ENCODE measurements at regions not wholly inside any gene's neighbourhood (a gene's known extent, or its start where the extent isn't known, plus 50 kb on each side); places are given as distances from the start of the nearest gene placed in this dataset.

DNA sequence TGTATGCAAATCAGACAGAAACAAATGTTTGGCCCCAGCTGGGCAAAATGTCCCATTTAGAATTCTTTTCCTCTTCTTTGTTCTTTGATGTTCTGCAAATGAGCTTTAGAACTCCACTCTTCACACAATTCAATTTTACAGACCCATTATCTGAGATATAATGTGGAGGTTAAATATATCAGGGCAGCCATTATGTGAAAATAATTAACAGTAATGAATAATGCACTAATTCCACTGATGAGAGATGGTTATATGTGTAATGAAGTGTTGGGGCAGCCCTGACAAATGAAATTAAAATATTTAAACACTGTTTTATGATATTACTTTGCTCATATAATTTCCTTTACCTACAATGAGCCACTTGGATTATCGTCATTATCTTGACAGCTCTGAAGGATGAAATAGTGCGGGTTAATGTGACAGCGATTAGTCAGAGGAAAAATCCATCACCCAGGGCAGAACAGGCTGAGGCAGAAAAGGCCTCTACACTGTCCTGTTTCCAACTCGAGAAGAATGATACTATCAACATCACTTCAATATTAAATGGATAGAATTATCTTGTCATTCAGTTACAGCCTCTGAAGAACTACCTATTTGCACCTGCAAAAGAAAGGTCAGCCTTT, 321.1 kb downstream of the RBM26 start:
- DNase-seq (ENCODE audit: low spot score), result no peak

DNA sequence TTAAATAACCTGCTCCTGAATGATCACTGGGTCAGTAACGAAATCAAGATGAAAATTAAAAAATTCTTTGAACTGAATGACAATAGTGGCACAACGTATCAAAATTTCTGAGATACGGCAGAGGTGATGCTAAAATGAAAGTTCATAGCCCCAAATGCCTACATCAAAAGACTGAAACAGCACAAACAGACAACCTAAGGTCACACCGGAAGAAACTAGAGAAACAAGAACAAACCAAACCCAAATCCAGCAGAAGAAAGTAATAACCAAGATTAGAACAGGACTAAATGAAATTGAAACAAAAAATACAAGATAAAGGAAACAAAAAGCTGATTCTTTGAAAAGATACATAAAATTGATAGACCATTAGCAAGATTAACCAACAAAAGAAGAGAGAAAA, 324.1 kb downstream of the RBM26 start:
- no peak for DNase-seq (ENCODE audit: low spot score)

DNA sequence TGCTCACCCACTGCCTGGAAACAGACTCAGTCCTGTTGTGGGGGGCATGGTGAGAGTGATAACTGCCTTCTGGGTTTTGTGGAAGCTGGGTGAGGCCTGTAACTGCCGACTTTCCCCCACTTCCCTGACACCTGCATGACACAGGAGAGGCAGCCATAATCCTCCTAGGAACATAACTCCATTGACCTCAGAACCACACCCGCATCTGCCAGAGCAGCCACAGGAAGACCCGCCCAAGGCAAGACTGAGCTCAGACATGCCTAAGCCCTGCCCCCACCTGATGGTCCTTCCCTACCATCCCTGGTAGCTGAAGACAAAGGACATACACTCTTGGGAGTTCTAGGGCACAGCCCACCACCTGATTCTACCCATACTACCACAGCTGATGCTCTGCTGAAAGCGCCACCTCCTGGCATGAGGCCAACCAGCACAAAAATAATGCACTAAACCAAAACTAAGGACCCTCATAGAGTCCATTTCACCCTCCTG, 326.7 kb downstream of the RBM26 start:
- no peak for DNase-seq (ENCODE audit: low spot score)

DNA sequence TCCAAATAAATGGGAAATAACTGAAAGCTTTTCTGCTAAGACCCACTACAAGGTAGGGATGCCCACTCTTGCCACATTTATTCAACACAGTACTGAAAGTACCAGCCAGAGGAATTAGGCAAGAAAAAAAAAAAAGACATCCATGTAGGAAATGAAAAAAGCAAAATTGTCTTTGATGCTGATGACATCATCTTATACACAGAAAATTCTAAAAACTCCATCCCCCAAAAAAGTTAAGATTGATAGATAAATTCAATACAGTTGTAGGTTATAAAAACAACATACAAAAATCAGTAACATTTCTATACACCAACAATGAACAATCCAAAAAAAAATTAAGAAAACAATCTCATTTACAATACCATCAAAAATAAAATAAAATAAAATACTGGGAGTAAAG, 330.4 kb downstream of the RBM26 start:
- DNase-seq (ENCODE audit: low spot score), result no peak

DNA sequence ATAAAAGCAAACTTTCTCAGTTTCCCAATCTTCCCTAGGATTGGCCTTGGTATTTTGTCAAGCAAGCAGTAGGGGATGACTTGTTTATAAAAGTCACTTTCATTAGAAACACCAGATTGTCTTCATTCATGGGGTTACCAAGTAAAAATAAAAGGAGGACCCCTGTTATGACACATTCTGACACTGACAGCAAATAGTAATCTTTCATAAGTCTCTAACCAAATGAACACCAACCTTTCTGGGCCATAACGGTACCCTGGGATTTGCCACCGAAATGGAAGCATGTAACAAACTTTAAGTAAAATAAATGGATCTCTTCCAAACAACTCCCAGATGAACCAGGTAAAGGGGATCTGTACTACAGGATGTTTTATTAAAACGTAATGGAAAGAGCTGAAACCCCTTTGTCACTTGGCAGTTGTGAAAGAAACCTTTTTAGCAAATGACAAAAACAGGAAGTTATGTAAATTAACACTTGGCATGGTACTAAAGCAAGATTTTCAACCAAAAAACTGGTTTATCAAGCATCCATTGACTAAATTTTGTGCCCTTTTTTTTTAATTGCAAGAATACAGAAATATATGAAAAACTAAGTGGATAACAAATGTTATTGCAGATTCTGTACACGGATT, 335.6 kb downstream of the RBM26 start:
- no peak for DNase-seq (ENCODE audit: low spot score)

DNA sequence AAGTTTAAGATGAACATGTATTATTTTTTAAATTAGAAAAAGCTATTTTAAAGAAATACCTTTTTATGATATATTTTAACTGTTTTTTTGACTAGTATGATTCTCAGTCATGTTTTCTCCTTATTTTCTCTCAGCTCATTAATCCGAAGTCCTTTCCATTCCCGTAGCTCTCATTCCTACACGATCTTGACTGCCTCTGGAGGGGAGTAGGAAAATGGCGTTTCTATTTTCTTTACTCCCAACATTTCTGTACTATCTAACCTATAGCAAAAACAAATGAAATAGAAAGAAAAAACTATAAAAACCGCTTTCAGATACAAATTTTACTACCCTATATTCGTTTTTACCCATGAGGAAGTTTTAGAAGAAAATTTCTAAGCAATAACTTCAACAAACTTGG, 343.8 kb downstream of the RBM26 start:
- no peak for DNase-seq (ENCODE audit: low spot score)

DNA sequence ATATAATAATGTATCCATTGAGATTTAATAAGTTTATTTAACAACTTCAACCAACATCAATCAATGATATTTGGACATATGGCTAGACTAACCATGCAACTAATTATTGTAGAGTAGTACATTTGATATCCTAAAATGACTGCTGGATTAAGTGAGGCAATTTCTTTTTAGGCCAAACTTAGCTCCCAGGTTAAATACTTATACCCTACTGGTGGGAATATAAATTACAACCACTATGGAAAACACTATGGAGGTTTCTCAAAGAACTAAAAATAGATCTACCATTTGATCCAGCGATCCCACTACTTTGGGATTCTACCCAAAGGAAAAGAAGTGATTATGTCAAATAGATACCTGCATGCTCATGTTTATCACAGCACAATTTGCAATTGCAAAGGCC, 345.8 kb downstream of the RBM26 start:
- no peak for DNase-seq (ENCODE audit: low spot score)

DNA sequence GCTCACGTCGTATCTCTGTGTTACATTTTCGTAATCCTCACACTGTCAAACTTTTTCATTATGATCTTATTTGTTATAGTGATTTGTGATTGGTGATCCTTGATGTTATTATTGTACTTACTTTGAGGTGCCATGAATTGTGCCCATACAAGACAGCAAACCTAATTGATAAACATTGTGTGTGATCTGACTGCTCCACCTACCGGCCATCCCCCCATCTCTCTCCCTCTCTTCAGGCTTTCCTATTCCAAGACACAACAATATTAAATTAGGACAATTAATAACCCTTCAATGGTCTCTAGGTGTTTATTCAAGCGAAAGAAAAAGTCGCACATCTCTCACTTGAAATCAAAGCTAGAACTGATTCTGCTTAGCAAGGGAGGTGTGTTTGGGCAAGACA, 349.3 kb downstream of the RBM26 start:
- no peak for DNase-seq (ENCODE audit: low spot score)

DNA sequence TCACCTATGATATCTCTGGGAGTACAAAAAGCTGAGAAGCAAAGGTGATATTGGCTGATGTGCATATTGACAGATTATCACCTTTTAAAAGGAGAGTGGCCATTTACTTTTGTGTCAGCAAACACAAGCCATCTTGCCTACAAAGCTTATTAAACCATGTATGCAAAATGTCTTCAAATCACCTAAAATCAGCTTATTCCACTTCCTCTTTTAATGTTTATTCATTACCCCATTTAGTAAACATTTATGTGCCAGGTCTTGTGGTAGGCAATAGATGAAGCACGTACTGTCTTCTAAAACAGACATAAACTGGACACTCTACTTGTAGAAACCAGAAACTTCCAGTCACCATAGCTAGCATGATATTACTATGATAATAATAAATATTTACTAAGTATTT, 354.6 kb downstream of the RBM26 start:
- DNase-seq (ENCODE audit: low spot score), result no peak

DNA sequence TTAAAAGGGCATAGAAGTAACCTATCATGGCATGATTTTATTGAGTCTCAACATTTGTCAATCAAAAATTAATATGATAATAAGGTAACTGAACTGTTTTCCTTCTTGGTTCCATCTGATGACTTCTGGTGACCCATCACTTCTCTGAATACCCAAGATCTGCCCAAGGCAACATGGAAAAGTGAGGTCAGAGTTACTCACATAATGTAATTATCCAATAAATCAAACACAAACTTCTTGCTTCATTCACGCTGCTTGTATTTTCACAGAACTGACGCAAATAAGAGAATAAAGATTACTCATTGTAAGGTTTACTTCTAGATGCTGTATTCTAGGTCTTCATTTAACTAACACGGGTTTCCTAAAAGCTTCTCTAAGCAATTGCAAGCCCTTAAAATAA, 361.6 kb downstream of the RBM26 start:
- no peak for DNase-seq (ENCODE audit: low spot score)

DNA sequence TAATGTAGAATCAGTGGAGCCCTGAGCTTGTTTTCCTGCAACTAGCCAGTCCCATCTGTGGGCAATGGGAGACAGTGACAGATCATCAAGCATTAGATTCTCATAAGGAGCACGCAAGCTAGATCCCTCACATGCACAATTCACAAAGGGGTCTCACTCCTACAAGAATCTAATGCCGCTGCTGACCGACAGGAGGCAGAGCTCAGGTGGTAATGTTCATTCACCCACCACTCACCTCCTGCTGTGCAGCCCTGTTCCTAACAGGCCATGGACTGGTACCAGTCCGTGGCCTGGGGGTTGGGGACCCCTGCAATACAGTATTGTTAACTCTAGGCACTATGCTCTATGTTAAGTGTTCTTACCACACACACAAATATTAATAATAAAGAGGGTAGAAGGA, 362.8 kb downstream of the RBM26 start:
- no peak for DNase-seq (ENCODE audit: low spot score)

DNA sequence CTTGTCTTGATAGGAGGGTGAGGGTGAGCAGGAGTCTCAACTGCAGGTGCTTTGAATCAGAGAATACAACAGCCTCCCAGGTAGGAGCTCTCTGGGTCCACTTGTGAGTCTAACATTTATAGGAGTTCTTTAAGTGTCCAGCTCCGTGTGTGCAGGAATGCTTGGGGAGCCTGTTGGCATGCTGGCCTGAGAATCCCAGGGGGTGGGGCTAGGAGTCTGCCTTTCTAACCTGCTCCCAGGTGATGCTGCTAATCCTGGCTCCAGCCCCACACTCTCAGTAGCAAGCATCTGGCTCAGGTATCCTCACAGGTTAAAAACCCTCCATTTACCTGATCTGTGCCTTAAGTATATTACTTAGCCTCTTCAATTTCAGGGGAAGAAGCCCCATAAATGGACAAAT, 368.9 kb downstream of the RBM26 start:
- no peak for DNase-seq (ENCODE audit: low spot score)

DNA sequence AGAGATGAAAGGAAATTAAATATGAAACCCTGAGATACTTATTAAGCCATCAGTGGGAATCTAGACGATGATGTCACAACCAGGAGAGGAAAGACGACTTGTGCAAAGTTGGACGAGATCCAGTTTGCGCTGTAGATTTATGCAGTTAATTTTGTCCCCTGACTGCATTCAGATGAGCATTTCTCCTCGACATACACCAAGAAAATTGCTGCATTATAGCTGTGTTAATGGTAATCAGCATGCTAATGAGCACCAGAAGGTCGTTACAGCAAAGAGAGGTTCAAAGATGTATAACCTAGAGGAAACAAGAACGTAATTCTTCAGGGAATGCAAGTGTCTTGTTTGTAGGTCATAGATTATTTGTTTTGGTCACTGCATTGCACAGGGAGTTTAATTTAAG, 371.7 kb downstream of the RBM26 start:
- DNase-seq (ENCODE audit: low spot score), result no peak

DNA sequence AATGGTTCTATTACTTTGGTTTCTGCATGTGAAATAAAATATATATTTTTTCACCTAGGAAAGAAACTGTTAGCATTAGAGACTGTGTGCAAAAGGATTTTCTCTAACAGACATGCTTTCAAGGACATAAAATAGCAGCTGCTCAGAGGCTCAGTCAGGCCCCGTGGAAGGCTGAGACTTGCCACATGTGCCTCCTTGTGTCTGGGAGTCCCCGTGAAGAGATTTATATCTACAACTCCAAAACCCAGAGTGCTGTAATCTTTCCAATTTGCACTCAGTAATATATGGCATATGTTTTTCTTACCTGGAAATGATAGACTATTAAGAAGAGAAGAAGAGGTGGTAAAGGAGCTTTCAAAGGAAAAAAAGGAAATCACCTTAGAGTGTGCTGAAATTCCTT, 371.6 kb upstream of the OBI1 start:
- DNase-seq (ENCODE audit: low spot score), result no peak

DNA sequence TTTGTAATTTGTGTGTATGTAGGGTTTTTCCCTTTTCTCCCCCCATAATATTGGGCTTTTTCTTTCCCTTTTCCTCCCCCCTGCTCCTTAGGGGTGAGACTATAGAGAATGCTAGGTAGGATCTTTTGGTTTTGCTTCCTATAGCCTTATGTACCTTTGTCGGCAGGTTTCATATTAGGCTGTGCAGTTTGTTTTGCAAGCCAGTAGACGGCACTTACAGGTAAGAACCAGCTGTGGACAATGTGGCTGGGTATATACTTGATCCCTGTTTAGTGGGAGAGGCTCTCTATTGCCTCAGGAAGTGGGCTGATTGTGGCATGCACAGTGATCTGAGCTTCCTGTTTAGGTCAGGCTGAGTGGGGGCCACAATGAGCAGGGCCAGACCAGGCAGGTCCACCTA, 359.2 kb upstream of the OBI1 start:
- DNase-seq (ENCODE audit: low spot score), result no peak

DNA sequence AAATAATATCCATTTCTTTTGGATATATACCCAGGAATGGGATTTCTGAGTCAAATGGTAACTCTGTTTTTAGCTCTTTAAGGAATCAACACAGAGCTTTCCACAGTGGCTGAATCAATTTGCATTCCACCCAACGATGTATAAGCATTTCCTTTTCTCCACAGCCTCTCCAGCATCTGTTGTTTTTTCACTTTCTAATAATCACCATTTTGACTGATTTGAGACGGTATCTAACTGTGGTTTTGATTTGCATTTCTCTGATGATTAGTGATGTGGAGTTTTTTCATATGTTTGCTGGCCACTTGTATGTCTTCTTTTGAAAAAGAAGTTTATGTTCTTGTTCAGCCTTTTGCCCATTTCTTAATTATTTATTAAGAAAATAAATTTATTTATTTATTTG, 352.2 kb upstream of the OBI1 start:
- no peak for DNase-seq (ENCODE audit: low spot score)

DNA sequence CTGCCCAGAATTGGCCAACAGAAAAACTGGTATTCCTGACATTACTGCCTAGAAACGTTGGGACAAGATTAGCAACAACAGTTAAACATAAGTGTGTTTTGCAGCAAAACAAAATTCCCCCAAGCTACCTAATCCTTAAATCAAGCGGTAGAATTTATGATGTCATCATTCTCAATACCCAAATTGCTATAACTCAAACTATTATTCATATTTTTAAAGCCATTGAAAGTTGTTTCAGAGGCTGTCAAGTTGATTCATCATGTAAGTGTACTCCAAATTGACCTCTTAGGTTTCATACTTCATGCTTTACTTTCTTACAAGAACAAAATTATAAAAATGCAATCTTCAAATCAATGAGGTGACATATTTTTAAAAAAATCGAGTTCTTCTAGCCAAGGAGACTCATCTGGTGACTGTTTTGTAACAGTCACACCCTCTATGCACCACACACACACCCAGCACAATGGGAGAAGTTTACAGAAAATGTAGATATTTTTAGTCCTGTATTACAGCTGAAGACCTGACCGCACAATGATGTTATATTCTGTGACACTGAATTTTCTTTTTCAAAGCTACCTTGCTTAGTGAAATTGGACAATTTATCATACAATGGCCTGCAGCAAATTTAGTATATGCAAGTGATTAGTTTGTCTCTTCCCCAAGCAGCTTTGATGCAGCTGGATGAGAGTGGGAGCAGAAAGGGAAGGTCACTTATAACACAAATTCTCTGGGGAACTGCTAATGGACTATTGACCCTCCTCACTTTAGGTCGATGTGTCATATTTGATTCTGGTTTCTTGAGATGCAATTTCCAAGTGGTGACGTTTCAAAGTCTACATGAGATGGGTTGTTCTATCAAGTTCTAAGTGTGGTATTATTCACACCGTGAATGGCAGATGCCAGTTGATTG, 345.3 kb upstream of the OBI1 start:
- no peak for DNase-seq (ENCODE audit: low spot score)

DNA sequence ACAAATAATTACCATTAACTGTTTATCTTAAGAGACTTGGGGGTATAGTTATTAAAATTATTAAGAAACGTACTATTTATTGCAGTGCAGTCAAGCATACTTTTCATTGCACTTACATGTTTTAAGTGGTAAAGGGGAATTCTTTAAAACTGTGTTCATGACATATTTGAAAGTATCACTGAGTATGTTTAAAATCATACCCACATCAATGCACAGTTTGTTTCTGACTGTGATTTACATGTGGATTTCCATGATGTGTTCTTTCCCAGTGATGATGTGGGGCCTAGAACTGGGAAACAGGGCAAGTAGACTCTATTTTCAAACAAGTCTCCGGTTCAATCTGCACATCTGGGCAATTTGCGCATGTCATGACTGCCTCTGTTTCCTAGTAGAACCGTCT, 340.5 kb upstream of the OBI1 start:
- DNase-seq (ENCODE audit: low spot score), result no peak

DNA sequence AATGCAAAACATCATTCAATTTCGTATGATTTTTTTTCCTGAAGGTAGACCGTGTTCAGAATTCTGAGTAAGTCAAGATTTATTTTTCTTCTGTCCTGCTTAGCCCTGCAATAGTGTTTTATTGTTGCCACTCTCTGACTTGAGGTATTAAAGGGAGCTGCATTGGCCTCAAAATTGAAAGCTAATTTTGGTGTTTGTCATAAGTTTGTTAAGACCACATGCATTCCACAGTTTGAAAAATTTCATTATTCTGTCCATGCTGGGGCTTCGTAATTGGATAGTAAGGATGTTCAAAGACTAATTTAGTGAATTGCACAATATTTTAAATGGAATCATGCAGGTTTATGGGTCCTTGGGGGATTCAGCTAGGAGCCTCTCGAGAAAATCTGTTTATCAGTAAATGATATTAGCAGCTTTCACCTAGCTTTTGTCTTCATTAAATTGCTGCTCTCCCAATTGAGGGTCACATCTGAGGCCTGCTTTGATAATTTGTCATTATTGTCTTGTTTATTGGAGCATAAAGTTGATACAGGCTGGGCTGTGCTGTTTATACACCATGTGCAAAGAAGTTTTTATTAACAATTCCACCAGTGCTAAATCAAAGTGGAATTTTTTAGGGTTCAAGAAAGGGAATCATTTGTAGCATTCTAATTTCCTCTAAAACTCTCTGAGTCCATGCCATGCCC, 339.8 kb upstream of the OBI1 start:
- no peak for DNase-seq (ENCODE audit: low spot score)

DNA sequence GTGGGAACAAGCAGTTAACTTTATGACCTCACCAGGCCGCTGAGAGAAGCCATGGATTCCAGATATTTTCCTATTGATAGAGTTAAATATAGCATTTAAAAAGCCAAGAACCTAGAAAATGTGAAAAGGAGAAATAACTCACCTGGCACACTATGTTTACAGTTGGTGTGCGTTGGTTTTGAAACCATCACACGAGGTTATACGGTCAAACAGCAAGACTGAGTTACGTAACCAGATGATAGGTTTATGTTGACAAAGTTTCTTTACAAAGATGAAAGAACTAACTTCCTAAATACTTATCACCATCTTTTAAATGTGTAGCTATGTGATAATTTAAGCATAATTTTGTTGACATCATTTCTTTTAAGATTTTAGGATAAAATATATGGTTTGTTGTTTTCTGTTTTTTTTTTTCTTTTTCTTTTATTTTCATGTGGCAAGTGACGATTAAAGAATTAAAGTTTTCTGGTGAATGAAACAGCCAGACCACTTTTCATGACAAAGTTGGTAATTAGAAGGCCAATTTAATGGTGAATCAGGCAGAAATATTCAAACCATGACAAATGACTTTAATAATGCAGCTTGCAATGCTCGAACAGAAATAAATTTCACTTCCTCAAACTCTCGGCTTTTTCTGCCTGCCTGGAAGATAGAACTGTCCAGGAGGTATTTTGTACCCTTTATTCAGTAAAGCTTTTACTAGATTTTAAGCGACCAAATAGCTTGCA, 339.1 kb upstream of the OBI1 start:
- DNase-seq (ENCODE audit: low spot score), result no peak

DNA sequence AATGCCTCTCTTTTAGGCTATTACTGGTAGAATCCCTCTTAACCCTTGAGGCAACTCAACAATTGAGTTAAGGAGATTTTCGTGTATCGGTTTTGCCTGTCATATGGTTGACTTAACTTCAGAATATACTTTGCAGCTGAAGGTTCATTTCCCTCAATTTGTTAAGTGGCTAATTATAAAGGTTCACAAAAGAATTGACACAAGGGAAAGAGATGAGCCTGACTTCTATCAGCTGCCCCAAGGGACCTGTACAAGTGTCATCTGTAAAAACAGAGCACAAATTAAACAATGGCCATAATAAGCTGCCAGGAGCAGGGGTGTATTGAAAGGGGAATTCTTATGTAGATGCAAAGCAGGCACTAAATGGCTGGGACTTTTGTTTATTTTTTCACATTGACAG, 334.8 kb upstream of the OBI1 start:
- DNase-seq (ENCODE audit: low spot score), result no peak

DNA sequence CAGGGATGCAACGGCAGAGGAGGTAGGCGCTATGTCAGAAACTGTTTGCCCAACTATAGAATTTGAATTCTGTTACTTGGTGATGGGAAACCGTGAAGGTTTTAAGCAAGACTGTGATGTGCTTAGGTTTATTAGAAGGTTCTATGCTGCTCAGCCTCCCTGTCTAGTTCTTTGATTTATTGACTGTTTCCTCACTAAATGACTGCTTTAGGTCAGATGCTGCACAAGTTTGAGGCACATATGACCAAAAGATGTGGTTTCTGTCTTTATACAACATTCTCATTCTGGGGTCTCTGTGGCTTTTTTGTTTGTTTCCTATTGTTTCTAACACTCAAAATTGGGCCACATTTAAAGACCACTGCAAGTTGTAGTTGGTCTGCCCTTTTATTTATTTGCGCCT, 323.0 kb upstream of the OBI1 start:
- no peak for DNase-seq (ENCODE audit: low spot score)

Data from GM03348 (cell line).